ENCODE measurements at regions not wholly inside any gene's neighbourhood (a gene's known extent, or its start where the extent isn't known, plus 50 kb on each side); places are given as distances from the start of the nearest gene placed in this dataset.

DNA sequence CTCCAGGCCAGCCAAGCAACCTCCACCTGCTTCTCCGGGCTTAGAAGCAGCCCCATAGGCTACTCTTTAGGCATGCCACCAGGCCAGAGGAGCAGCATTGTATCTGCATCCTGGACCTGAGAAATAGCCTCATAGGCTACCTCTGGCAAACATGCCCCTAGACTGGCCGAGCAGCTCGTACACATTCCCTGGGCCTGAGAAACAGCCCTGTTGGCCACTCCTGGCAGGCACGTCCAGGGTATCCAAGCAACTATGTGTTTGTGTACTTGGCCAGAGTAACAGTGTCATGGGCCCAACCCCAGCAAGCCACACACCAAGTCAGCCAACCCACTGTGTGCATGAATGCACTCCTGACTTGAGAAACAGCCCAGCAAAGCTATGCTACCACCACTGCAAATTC lies 498.7 kb upstream of the CDIN1 start:
- ChIA-PET POLR2A (no interaction called here), CTCF (no interaction called here)
- no peaks in the 10 kb centered on the region for H3K36me3 ChIP-seq (ENCODE audit: control insufficient read depth, insufficient read depth, low read length)
- Mint-ChIP-seq H3K9me3 (ENCODE audit: unreplicated experiment) (peaks cover 29% of the 10 kb centered on the region), H3K27me3 (ENCODE audit: insufficient read depth, unreplicated experiment) (peaks cover 3% of the 10 kb centered on the region), H3K36me3 (ENCODE audit: insufficient read depth, unreplicated experiment) (no peaks in the 10 kb centered on the region), H3K4me1 (ENCODE audit: low read depth, unreplicated experiment) (no peaks in the 10 kb centered on the region), H3K27ac (ENCODE audit: unreplicated experiment) (no peak overlapping the region), H3K4me3 (ENCODE audit: unreplicated experiment) (no peak overlapping the region)
- no TSS peak for BruUV-seq (replicated peaks)
- DNase-seq = no peak
- intact Hi-C loops (cut with micrococcal nuclease; ENCODE audit: unreplicated experiment) = no loop called here
- TF ChIP-seq, protein P1, sequence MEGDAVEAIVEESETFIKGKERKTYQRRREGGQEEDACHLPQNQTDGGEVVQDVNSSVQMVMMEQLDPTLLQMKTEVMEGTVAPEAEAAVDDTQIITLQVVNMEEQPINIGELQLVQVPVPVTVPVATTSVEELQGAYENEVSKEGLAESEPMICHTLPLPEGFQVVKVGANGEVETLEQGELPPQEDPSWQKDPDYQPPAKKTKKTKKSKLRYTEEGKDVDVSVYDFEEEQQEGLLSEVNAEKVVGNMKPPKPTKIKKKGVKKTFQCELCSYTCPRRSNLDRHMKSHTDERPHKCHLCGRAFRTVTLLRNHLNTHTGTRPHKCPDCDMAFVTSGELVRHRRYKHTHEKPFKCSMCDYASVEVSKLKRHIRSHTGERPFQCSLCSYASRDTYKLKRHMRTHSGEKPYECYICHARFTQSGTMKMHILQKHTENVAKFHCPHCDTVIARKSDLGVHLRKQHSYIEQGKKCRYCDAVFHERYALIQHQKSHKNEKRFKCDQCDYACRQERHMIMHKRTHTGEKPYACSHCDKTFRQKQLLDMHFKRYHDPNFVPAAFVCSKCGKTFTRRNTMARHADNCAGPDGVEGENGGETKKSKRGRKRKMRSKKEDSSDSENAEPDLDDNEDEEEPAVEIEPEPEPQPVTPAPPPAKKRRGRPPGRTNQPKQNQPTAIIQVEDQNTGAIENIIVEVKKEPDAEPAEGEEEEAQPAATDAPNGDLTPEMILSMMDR (IDR thresholded peaks at IDR 0.05; ENCODE audit: insufficient read depth in 1 of 2, low read depth in 1 of 2, low read length in 1 of 2, severe bottlenecking in 1 of 2, unreplicated experiment in 1 of 2) = no peak
- peaks cover 9% of the 10 kb centered on the region; the same call in 1 of the 2 replicates for H3K9me3 ChIP-seq
- H3K27me3 ChIP-seq (replicated peaks; ENCODE audit: control insufficient read depth, insufficient read depth, low read length) = no peaks in the 10 kb centered on the region
- no peak overlapping the region for H3K4me3 ChIP-seq (ENCODE audit: low read depth, low read length)
- no peaks in the 10 kb centered on the region for H3K4me1 ChIP-seq

DNA sequence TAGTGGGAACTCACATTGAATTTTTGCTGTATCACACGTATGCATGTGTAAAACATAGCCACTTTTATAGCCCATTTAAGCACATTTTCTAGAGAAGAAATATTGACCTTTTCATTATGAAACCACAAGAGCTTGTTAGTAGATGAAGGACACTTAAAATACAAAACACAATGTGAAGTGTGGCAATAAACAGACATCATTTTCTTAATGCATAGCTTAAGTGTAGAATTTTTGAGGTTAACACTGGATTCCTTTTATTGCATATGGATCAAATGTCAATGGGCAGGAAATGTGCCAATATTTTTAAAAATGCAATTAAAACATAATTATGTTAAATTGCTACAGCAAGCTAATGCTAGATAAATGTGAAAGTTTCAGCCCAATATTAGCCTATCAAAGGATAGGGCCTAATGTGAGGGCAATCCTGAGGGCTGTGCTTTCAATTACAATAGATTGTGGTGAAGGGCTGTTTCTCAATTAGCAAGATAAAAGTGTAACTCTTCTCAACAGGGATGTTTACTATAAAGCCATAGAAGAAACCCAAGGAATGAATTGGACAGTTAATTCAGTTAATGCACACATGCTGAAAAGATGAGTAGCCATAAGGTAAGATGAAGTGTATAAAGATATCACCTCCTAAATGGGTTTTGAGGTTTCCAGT lies 489.0 kb upstream of the CDIN1 start:
- POLR2A ChIA-PET = no interaction called here
- Mint-ChIP-seq H3K4me1 (ENCODE audit: low read depth, unreplicated experiment) (no peaks in the 10 kb centered on the region), H3K27ac (ENCODE audit: unreplicated experiment) (no peak overlapping the region), H3K36me3 (ENCODE audit: insufficient read depth, unreplicated experiment) (no peaks in the 10 kb centered on the region), H3K27me3 (ENCODE audit: insufficient read depth, unreplicated experiment) (no peaks in the 10 kb centered on the region), H3K9me3 (ENCODE audit: unreplicated experiment) (no peaks in the 10 kb centered on the region), H3K4me3 (ENCODE audit: unreplicated experiment) (no peak overlapping the region)
- Histone ChIP-seq H3K9me3 (no peaks in the 10 kb centered on the region), H3K36me3 (ENCODE audit: control insufficient read depth, insufficient read depth, low read length) (no peaks in the 10 kb centered on the region), H3K4me3 (ENCODE audit: low read depth, low read length) (no peak overlapping the region), H3K27me3 (replicated peaks; ENCODE audit: control insufficient read depth, insufficient read depth, low read length) (no peaks in the 10 kb centered on the region), H3K4me1 (no peaks in the 10 kb centered on the region)
- CTCF ChIA-PET = no interaction called here
- no peak for DNase-seq
- BruUV-seq (replicated peaks) = no TSS peak
- TF ChIP-seq, protein P1 (IDR thresholded peaks at IDR 0.05; ENCODE audit: insufficient read depth in 1 of 2, low read depth in 1 of 2, low read length in 1 of 2, severe bottlenecking in 1 of 2, unreplicated experiment in 1 of 2) = no peak
- intact Hi-C loops (cut with micrococcal nuclease; ENCODE audit: unreplicated experiment) = no loop called here

DNA sequence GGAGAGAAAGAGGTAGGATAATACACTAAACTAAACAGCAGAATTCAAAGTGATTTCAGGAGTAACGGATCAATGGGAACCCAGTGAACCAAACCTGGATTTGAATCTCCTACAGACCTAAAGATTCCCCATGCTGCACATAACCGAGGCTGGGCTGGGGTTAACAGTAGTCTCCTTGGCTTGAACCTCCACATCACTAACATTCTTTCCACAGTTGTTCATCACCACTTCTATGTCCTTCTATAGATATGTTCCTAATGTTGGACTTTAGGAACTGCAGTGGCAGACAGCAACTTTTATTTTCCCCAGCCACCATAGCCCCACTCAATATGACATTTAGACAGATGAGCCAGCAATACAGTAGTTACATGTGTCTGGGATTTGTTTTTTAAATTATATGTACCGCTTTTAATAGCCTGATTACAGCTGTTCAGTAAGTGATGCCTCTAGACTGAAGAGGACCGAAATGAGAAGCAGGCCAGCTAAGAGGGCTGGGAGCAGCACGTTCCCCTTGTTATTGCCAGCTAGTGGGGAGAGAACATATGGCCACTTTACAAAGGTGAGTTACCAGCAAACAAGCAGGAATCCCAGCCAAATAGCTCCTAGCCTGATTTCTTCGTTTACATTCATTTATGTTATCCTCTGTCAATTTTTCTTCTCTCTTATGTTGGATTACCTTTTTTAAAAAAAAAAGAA lies 472.6 kb upstream of the CDIN1 start:
- Mint-ChIP-seq H3K27me3 (ENCODE audit: insufficient read depth, unreplicated experiment) (no peaks in the 10 kb centered on the region), H3K27ac (ENCODE audit: unreplicated experiment) (no peak overlapping the region), H3K9me3 (ENCODE audit: unreplicated experiment) (no peaks in the 10 kb centered on the region), H3K4me3 (ENCODE audit: unreplicated experiment) (no peak overlapping the region), H3K4me1 (ENCODE audit: low read depth, unreplicated experiment) (no peaks in the 10 kb centered on the region), H3K36me3 (ENCODE audit: insufficient read depth, unreplicated experiment) (no peaks in the 10 kb centered on the region)
- DNase-seq = no peak
- CTCF ChIA-PET = no interaction called here
- no peaks in the 10 kb centered on the region for H3K9me3 ChIP-seq
- POLR2A ChIA-PET = no interaction called here
- H3K27me3 ChIP-seq (replicated peaks; ENCODE audit: control insufficient read depth, insufficient read depth, low read length) = no peaks in the 10 kb centered on the region
- intact Hi-C loops (cut with micrococcal nuclease; ENCODE audit: unreplicated experiment) = no loop called here
- H3K36me3 ChIP-seq (ENCODE audit: control insufficient read depth, insufficient read depth, low read length) = no peaks in the 10 kb centered on the region
- no peaks in the 10 kb centered on the region for H3K4me1 ChIP-seq
- TF ChIP-seq, protein P1 (IDR thresholded peaks at IDR 0.05; ENCODE audit: insufficient read depth in 1 of 2, low read depth in 1 of 2, low read length in 1 of 2, severe bottlenecking in 1 of 2, unreplicated experiment in 1 of 2) = no peak
- BruUV-seq (replicated peaks) = no TSS peak
- no peak overlapping the region for H3K4me3 ChIP-seq (ENCODE audit: low read depth, low read length)

Data from Caco-2 (cell line).